ENCODE measurements at regions not wholly inside any gene's neighbourhood (a gene's known extent, or its start where the extent isn't known, plus 50 kb on each side); places are given as distances from the start of the nearest gene placed in this dataset.

DNA sequence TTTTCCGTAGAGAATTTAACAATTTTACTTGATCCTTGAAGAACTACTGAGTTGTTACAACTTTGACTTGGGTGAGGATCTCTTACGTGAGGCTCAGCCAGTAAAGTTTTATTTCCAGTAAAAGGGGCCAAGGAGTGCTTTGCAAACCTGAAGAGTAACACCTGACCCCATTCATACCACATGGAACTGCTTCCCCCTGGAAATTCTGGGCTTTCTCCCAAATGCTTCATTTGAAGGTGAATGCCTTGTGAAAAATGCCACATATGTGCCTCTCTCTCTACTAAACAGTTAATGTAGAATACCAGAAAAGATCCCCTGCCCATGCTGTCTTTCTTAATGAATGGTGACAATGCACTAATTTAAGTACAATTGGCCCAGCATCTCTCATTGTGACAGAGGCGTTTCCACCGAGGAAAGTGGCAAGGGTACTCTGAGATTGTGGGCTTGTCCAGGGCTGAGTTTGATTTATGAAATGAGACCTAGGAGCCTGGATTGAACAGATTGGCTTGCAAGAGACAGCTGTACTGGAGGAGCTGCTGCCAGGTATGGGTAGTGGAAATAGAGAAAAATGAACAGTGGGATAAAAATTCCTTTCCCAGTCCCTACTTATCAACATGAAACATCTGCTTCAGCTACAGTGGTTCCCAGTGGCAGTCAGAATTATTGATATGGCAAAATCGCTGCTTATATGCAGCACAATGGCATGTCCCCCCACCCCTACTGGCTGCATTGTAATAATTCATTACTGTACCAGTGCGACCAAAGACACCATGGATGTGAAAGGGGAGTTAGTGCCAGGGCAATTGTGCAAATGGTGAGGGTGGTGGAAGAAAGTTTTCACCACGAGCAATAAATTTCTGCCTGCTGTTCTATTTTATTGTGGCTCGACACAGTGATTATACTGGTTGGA lies 843.7 kb upstream of the WWC1 start:
- Mint-ChIP-seq H3K9me3 (peaks cover 0 to 3% (median 2%) of the 10 kb centered on the region in 3 donors), H3K36me3 (no peaks in the 10 kb centered on the region), H3K27me3 (no peaks in the 10 kb centered on the region), H3K27ac (no peak overlapping the region), H3K4me1 (no peaks in the 10 kb centered on the region), H3K4me3 (no peak overlapping the region)

DNA sequence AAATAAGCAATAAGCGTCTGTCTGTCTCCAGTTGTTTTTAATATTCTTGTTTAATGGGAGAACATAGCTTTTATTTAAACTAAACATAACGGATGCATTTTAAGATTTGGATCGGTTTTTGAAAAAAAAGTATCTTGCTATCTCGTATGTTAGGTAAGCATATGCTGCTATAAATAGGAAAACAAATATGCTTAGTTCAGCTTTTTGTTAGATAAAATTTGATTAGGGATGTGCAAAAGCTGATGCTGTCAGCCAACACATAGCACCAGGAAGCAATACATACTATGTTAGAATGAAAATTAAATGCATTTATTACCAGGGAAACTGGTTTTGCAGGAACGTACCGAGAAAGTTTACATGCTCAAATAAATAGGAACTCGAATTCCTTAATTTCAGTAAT lies 843.1 kb upstream of the WWC1 start:
- Mint-ChIP-seq H3K9me3 (peaks cover 1 to 3% (median 2%) of the 10 kb centered on the region in 3 donors), H3K27ac (no peak overlapping the region), H3K4me3 (no peak overlapping the region), H3K36me3 (no peaks in the 10 kb centered on the region), H3K27me3 (no peaks in the 10 kb centered on the region), H3K4me1 (no peaks in the 10 kb centered on the region)

DNA sequence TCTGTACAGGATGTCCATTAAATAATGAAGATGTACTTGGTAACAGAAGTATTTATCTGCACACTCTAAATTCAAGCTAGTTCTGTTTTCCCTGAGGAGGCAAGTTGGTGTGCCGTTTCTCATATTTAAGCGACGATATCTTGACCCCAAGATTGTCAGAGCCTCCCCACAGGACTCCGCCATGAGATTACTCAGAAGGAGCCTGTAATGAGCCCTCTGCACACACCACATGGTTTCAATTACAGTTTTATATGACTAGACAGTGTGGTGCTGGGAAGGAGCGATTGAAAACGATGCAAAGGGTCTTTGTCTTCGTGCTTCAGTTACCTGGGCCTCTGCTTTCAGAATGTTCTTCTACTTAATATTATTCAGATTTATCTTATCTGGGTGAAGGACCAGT lies 840.4 kb upstream of the WWC1 start:
- no peak overlapping the region for H3K27ac Mint-ChIP-seq
- H3K36me3 Mint-ChIP-seq, result no peaks in the 10 kb centered on the region
- H3K4me1 Mint-ChIP-seq, result no peaks in the 10 kb centered on the region
- H3K27me3 Mint-ChIP-seq, result no peaks in the 10 kb centered on the region
- no peak overlapping the region for H3K4me3 Mint-ChIP-seq
- H3K9me3 Mint-ChIP-seq, result peaks cover 1 to 5% (median 2%) of the 10 kb centered on the region in 3 donors

DNA sequence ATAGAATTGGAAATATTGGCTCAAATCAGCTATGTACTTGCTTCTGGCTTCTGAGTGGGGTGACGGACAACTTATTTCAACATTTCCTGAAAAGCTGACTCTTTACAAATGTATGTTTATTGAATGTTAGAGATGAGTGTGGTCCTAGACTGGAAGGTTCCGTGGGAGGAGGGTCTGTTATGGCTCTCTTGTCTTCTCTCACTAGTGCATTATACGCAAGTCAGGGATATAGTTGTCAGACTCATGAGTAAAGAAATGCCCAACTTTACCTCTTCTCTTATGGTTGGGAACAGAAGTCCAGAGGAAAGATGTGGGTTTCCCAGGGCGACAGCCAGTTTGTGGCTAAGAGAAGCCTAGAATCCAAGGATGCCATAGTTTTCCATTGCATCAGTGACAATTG lies 839.3 kb upstream of the WWC1 start:
- Mint-ChIP-seq H3K27me3 (no peaks in the 10 kb centered on the region), H3K4me1 (no peaks in the 10 kb centered on the region), H3K4me3 (no peak overlapping the region), H3K36me3 (no peaks in the 10 kb centered on the region), H3K27ac (no peak overlapping the region), H3K9me3 (peaks cover 1 to 5% (median 5%) of the 10 kb centered on the region in 3 donors)

DNA sequence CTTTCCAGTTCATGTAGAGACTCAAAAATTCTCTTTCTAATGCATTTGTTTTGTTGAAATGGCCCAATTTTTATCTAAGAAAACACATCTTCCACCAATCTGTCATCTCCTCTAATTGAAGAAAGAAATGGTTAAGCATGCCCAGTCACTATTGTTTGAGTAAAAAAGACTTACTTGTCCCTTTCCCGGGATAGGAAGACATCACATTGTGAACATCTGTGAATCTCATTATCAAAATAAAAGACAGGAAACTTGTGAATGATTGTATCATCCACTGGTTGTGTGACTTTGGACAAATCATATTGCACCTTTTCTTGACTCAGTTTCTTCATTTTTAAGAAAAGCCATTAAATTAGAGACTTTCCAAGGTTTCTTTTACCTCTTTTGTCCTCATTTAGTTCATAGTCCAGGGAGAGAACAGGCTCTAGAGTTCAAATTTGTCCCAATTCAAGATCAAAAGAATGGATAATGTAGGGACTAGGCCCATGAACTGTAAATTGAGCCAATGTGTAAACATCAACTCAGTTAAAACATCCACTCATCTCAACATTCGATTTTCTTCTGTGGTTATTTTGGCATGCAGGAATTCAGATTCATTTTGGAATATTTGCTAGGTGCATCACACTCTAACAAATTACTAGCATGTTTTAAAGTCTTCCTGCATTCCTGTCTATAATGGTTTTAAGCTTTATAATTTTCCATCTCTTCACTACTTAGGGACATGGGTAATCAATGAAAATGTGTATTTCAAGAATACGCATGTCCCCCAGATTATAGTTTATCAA lies 838.0 kb upstream of the WWC1 start:
- no peak overlapping the region for H3K4me3 Mint-ChIP-seq
- peaks cover 1 to 5% (median 5%) of the 10 kb centered on the region in 3 donors for H3K9me3 Mint-ChIP-seq
- no peaks in the 10 kb centered on the region for H3K27me3 Mint-ChIP-seq
- H3K27ac Mint-ChIP-seq, result no peak overlapping the region
- H3K36me3 Mint-ChIP-seq, result no peaks in the 10 kb centered on the region
- H3K4me1 Mint-ChIP-seq, result no peaks in the 10 kb centered on the region

DNA sequence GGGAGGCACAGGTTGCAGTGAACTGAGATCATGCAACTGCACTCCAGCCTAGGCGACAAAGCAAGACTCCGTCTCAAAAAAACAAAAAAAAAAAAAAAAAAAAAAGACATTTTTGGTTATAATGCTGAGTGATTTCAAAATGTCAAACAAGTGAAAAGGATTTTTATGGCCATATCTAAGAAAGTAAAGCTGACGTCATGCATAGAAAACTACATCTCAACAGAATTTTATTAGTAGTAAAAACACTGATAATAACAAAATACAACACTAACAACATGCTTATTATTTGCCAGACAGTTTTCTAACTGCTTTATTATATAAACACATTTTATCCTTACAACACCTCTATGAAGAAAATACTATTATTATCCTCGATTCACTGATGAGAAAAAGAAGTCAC lies 833.0 kb upstream of the WWC1 start:
- Mint-ChIP-seq H3K4me1 (no peaks in the 10 kb centered on the region), H3K36me3 (no peaks in the 10 kb centered on the region), H3K27me3 (no peaks in the 10 kb centered on the region), H3K4me3 (no peak overlapping the region), H3K9me3 (peaks cover 3 to 5% (median 4%) of the 10 kb centered on the region in 3 donors), H3K27ac (no peak overlapping the region)

DNA sequence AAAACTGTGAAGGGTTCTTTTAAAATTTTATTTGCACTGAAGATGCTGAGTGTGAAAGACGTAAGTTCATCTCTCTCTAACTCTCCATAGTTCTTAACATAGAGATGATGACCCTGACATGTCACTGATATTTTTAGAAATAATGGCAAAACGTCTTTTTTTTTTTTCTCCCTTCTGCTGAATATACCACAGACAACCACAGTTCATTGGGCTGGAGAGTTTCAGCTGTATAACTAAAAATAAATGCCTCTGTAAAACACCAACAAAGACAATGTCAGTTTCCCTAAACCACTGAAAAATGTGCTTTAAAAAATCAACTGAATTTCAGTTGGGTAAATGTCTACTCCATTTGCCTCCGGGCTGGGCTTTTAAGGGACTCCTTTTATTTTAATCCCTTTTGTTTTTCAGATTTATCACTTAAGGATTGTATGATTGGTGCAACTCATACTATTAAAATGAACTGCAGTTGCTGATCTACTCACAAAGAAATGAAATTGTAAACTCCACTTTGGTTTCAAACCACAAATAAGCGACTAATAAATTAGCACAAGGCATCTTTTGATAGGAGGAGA lies 830.9 kb upstream of the WWC1 start:
- no peak overlapping the region for H3K4me3 Mint-ChIP-seq
- H3K27me3 Mint-ChIP-seq, result no peaks in the 10 kb centered on the region
- H3K27ac Mint-ChIP-seq, result no peak overlapping the region
- peaks cover 4 to 5% (median 4%) of the 10 kb centered on the region in 3 donors for H3K9me3 Mint-ChIP-seq
- no peaks in the 10 kb centered on the region for H3K36me3 Mint-ChIP-seq
- H3K4me1 Mint-ChIP-seq, result no peaks in the 10 kb centered on the region

DNA sequence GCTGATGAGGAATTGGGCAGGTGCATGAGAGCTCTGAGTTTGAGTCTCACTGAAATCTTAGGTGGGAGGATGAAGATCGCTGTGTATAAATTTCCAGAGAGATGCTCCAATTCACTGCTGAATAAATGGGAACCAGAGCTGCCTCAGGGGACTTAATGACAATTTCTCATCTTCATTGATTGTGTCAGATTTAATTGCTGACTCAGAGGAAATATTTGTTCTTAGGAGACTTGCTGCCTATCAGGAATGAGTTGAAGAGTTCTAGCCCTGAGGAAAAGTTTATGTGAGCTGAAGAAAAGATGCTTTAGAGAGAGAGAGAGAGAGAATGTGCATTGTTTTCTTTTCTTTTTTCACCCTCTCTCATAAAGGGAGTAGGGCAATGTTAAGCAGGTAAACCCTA lies 827.5 kb upstream of the WWC1 start:
- Mint-ChIP-seq H3K4me1 (no peaks in the 10 kb centered on the region), H3K4me3 (no peak overlapping the region), H3K36me3 (no peaks in the 10 kb centered on the region), H3K27ac (no peak overlapping the region), H3K27me3 (no peaks in the 10 kb centered on the region), H3K9me3 (peaks cover 4 to 6% (median 4%) of the 10 kb centered on the region in 3 donors)

DNA sequence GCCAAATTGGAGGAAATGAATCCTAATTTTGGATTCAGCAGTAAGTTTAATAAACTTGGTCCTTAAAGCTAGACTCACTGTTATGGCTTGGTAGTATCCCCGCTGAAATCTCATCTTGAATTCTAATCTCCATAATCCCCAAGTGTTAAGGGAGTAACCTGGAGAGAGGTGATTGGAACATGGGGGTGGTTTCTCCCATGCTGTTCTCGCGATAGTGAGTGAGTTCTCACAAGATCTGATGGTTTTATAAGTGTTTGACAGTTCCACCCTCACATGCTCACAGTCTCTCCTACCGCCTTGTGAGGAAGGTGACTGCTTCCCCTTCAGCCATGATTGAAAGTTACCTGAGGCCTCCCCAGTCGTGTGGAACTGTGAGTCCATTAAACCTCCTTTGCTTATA lies 824.5 kb upstream of the WWC1 start:
- H3K4me1 Mint-ChIP-seq, result no peaks in the 10 kb centered on the region
- H3K36me3 Mint-ChIP-seq, result no peaks in the 10 kb centered on the region
- H3K27ac Mint-ChIP-seq, result no peak overlapping the region
- H3K9me3 Mint-ChIP-seq, result peaks cover 4 to 9% (median 5%) of the 10 kb centered on the region in 3 donors
- H3K4me3 Mint-ChIP-seq, result no peak overlapping the region
- H3K27me3 Mint-ChIP-seq, result no peaks in the 10 kb centered on the region

DNA sequence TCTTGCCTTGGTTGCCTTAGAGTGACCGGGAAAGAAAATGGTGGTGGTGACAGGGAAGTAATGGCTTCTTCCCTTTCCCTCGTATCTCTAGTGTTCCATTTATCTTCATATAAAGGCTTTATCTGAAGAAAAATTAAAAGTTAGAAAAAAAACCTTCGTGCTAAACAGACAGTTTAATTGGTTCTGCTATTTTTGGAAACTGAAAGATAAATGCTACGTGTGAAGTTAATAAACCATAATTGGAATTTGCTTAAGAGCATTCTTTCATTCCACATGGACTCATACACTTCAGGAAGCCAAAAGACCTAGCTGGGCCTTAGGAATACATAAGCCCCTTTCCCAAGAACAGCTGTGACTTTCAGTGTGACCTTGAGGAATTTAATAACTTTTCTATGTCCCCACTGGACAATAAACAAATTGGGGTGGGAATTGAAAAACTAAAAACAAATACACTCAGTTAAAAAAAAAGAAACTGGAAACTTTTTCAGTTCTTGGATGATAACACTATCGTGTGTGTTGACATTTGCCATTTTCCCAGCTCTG lies 818.8 kb upstream of the WWC1 start:
- H3K4me1 Mint-ChIP-seq, result no peaks in the 10 kb centered on the region
- no peaks in the 10 kb centered on the region for H3K27me3 Mint-ChIP-seq
- H3K27ac Mint-ChIP-seq, result no peak overlapping the region
- H3K4me3 Mint-ChIP-seq, result no peak overlapping the region
- H3K36me3 Mint-ChIP-seq, result peaks cover 1% of the 10 kb centered on the region
- H3K9me3 Mint-ChIP-seq, result peaks cover 0 to 9% (median 3%) of the 10 kb centered on the region in 3 donors

DNA sequence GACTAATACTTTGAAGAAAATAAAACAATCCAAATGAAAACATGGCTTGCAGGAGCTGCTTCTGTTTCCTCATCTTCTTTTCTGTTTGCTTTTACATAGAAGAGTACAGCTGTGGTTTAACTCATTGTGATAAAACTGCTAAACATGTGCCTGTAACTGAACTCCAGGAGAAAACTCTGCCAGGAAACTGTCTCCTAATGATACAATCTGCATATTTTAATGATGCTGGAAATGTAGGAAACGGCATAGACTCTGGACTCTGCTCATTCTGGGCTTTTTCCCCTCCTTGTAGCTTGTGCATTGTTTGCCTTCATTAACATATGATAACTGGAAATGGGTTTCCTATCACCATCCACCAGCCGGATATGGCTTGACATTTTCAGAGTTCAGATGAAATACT lies 813.3 kb upstream of the WWC1 start:
- Mint-ChIP-seq H3K9me3 (peaks cover 0 to 3% (median 2%) of the 10 kb centered on the region in 3 donors), H3K36me3 (peaks cover 2% of the 10 kb centered on the region), H3K4me3 (no peak overlapping the region), H3K27me3 (no peaks in the 10 kb centered on the region), H3K4me1 (no peaks in the 10 kb centered on the region), H3K27ac (no peak overlapping the region)

DNA sequence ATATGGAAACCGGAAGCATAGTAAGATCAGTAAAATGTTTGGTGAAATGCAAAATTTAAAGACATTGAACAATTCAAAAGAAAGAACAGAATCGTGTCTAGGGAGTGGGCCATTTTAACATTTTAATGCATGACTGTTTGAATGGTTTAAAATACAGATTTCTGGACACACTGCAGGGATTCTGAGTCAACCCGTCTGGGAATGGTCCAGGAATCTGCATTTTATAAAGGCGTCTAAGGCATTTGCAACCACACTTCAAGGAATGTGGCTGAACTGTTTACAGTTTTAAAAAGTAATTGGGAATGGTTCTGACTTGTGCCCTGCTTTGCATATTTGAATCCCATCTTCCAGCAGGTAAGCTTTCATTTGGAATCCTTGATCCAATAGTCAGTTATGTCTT lies 811.7 kb upstream of the WWC1 start:
- peaks cover 2 to 5% (median 3%) of the 10 kb centered on the region in 3 donors for H3K9me3 Mint-ChIP-seq
- no peaks in the 10 kb centered on the region for H3K4me1 Mint-ChIP-seq
- no peaks in the 10 kb centered on the region for H3K27me3 Mint-ChIP-seq
- H3K36me3 Mint-ChIP-seq, result peaks cover 2% of the 10 kb centered on the region
- no peak overlapping the region for H3K27ac Mint-ChIP-seq
- no peak overlapping the region for H3K4me3 Mint-ChIP-seq

DNA sequence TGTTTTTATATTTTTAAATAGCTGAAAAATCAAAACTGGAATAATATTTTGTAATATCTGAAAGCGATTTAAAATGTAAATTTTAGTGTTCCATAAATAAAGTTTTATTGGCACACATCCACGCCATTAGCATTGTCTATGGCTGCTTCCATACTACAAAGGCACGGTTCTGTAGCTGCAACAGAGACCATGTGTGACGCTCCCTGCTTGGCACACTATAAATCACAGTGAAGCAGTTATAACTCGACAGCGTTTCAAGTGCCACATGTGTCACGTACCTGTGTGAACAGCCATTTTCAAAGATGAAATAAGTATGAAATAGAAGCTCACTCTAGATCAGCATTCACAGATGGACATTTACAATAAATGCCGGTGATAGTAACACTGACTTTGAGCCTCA lies 810.1 kb upstream of the WWC1 start:
- H3K27me3 Mint-ChIP-seq, result no peaks in the 10 kb centered on the region
- no peak overlapping the region for H3K4me3 Mint-ChIP-seq
- no peak overlapping the region for H3K27ac Mint-ChIP-seq
- H3K4me1 Mint-ChIP-seq, result no peaks in the 10 kb centered on the region
- H3K9me3 Mint-ChIP-seq, result peaks cover 2 to 8% (median 3%) of the 10 kb centered on the region in 3 donors
- peaks cover 2% of the 10 kb centered on the region for H3K36me3 Mint-ChIP-seq

DNA sequence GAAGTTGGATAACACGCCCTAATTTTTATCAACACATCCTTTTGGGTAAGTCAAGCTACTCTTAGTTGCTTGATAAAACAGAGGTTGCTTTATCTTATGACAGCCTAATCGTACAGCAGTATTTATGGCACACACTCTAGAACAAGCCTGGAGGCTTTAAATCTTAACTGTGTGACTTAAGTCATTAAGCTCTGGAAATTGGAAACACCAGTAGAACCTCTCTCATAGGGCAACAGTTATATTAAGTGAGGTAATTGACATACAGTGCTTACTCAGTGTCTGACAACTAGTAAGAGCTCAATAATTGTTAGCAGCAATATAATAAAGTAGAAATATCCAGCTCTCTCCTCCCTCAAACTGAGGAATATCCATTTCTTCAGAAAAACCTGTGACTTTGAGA lies 808.9 kb upstream of the WWC1 start:
- H3K4me3 Mint-ChIP-seq, result no peak overlapping the region
- no peaks in the 10 kb centered on the region for H3K4me1 Mint-ChIP-seq
- H3K36me3 Mint-ChIP-seq, result peaks cover 2% of the 10 kb centered on the region
- H3K9me3 Mint-ChIP-seq, result peaks cover 2 to 13% (median 3%) of the 10 kb centered on the region in 3 donors
- H3K27ac Mint-ChIP-seq, result no peak overlapping the region
- no peaks in the 10 kb centered on the region for H3K27me3 Mint-ChIP-seq

All from IgD-negative memory B cell (primary cell).